Esophagus muscularis mucosa (tissue), 4 donors: ENCODE measurements at regions not wholly inside any gene's neighbourhood (a gene's known extent, or its start where the extent isn't known, plus 50 kb on each side); places are given as distances from the start of the nearest gene placed in this dataset.

Experiments used
- DNase-seq: peaks from one replicate; pipeline ENCODE4 v3.0.0-alpha.2; 2017; ENCODE audit errors: extremely low spot score
- H3K27ac ChIP-seq, 4 donors: fragments of 200-600 bp; sonication (generic); replicated peaks in 1 of 4; 1 replicate in 3 of 4; 2 replicates in 1 of 4; pipeline ENCODE4 v1.5.1; 2016 to 2019; ENCODE audit warnings: mild to moderate bottlenecking in 1 of 4
- H3K27me3 ChIP-seq, 4 donors: fragments of 200-600 bp; sonication (generic); one replicate each; pipeline versions ENCODE4 v1.5.1 to v1.6.0; 2016 to 2019
- H3K36me3 ChIP-seq, 4 donors: fragments of 200-600 bp; sonication (generic); one replicate each; pipeline ENCODE4 v1.5.1; 2016 to 2019
- H3K4me1 ChIP-seq, 4 donors: fragments of 200-600 bp; sonication (generic); one replicate each; pipeline ENCODE4 v1.5.1; 2016 to 2019
- H3K4me3 ChIP-seq, 4 donors: fragments of 200-600 bp; sonication (generic); 1 replicate in 2 of 4; 2 replicates in 2 of 4; pipeline ENCODE4 v1.5.1; 2016 to 2019; ENCODE audit warnings: mild to moderate bottlenecking in 4 of 4, moderate library complexity in 1 of 4
- H3K9me3 ChIP-seq, 4 donors: fragments of 200-600 bp; sonication (generic); 1 replicate in 3 of 4; 2 replicates in 1 of 4; pipeline ENCODE4 v1.5.1; 2016 to 2019
- CTCF ChIP-seq, 3 experiments: fragments of 200-600 bp in 2 of 3; fragments of 450-650 bp in 1 of 3; sonication (generic) in 2 of 3; IDR thresholded peaks; one replicate each; pipeline ENCODE4 v1.5.1; 2017 to 2019; ENCODE audit warnings: antibody characterized with exemption in 3 of 3, mild to moderate bottlenecking in 2 of 3, moderate library complexity in 1 of 3
- EP300 ChIP-seq: sonication (generic); formaldehyde crosslinking; IDR thresholded peaks from one replicate; pipeline ENCODE4 v1.6.1; 2017; ENCODE audit warnings: antibody characterized with exemption
- POLR2A ChIP-seq: fragments of 450-650 bp; IDR thresholded peaks from one replicate; pipeline ENCODE4 v1.6.1; 2017; ENCODE audit warnings: antibody characterized with exemption, moderate library complexity, mild to moderate bottlenecking, low read depth
- POLR2AphosphoS5 ChIP-seq, 2 donors: sonication (generic); formaldehyde crosslinking; IDR thresholded peaks; one replicate each; pipeline ENCODE4 v1.6.1; 2017; ENCODE audit warnings: antibody characterized with exemption in 2 of 2
- WGBS: methylation state at CpG from one replicate; pipeline ENCODE4 v1.1.5; 2018; 5-methylcytosine and 5-hydroxymethylcytosine counted together
- intact Hi-C: fragments of 100-400 bp; cut with DNase I; formaldehyde crosslinking; loops from one replicate; pipeline ENCODE4 v1.15.1; 2023

GRCh38 chr10:33510206-33510605 lies 175.7 kb upstream of the NRP1 start:
- no peak overlapping the region for H3K4me3 ChIP-seq
- no peaks in the 10 kb centered on the region for H3K27me3 ChIP-seq
- H3K36me3 ChIP-seq = no peaks in the 10 kb centered on the region
- no peak for DNase-seq
- H3K27ac ChIP-seq = peak overlapping the region; percentile 63 to 79 (median 71)
- 46% methylated on average over 3 of the region's 3 CpGs for WGBS
- peaks cover 0 to 43% (median 34%) of the 10 kb centered on the region in 4 donors for H3K4me1 ChIP-seq
- no peaks in the 10 kb centered on the region for H3K9me3 ChIP-seq
- TF ChIP-seq POLR2A = no peak
- TF ChIP-seq EP300 = no peak
- TF ChIP-seq CTCF (IDR thresholded peaks at IDR 0.05) = no peak
- TF ChIP-seq POLR2AphosphoS5 (IDR thresholded peaks at IDR 0.05) = no peak
- intact Hi-C loops = no loop called here

GRCh38 chr10:33509231-33509831 lies 174.9 kb upstream of the NRP1 start:
- 14% methylated on average over 7 of the region's 7 CpGs for WGBS
- Histone ChIP-seq H3K4me1 (peaks cover 0 to 43% (median 34%) of the 10 kb centered on the region in 4 donors), H3K27me3 (no peaks in the 10 kb centered on the region), H3K36me3 (no peaks in the 10 kb centered on the region), H3K9me3 (no peaks in the 10 kb centered on the region), H3K27ac (peak overlapping the region; percentile 63 to 79 (median 71)), H3K4me3 (peak overlapping the region in 1 of 4 donors; percentile 6)
- no peak for TF ChIP-seq CTCF (IDR thresholded peaks at IDR 0.05)
- no peak for TF ChIP-seq POLR2A
- no peak for TF ChIP-seq EP300
- TF ChIP-seq POLR2AphosphoS5 (IDR thresholded peaks at IDR 0.05) = peak in 1 of 2 donors; percentile 53
- intact Hi-C loops = loop anchor here (5.0 kb wide), 1 partner anchor 172 kb away; no protein-coding TSS in a partner anchor
- DNase-seq = peak; percentile 17

GRCh38 chr10:33507662-33508425 lies 173.4 kb upstream of the NRP1 start:
- Histone ChIP-seq H3K36me3 (no peaks in the 10 kb centered on the region), H3K4me1 (peaks cover 0 to 43% (median 34%) of the 10 kb centered on the region in 4 donors), H3K9me3 (no peaks in the 10 kb centered on the region), H3K4me3 (no peak overlapping the region), H3K27ac (peak overlapping the region; percentile 3 to 79 (median 67)), H3K27me3 (no peaks in the 10 kb centered on the region)
- 70% methylated on average over 10 of the region's 10 CpGs for WGBS
- no peak for DNase-seq
- TF ChIP-seq EP300 (no peak), CTCF (IDR thresholded peaks at IDR 0.05) (no peak), POLR2A (no peak), POLR2AphosphoS5 (IDR thresholded peaks at IDR 0.05) (no peak)
- intact Hi-C loops = loop anchor here (5.0 kb wide), 1 partner anchor 171 kb away; no protein-coding TSS in a partner anchor

GRCh38 chr10:33506838-33507661 lies 172.6 kb upstream of the NRP1 start:
- Histone ChIP-seq H3K9me3 (no peaks in the 10 kb centered on the region), H3K36me3 (no peaks in the 10 kb centered on the region), H3K4me1 (peaks cover 0 to 43% (median 34%) of the 10 kb centered on the region in 4 donors), H3K27ac (peak overlapping the region in 3 of 4 donors; percentile 3 to 71 (median 6)), H3K4me3 (no peak overlapping the region), H3K27me3 (no peaks in the 10 kb centered on the region)
- 84% methylated on average over 5 of the region's 5 CpGs for WGBS
- TF ChIP-seq POLR2AphosphoS5 (IDR thresholded peaks at IDR 0.05) (no peak), EP300 (no peak), POLR2A (no peak), CTCF (IDR thresholded peaks at IDR 0.05) (no peak)
- no peak for DNase-seq
- intact Hi-C loops = loop anchor here (5.0 kb wide), 1 partner anchor 170 kb away; no protein-coding TSS in a partner anchor
